Keratinocyte (primary cell): ENCODE measurements at regions not wholly inside any gene's neighbourhood (a gene's known extent, or its start where the extent isn't known, plus 50 kb on each side); places are given as distances from the start of the nearest gene placed in this dataset.

ENCODE experiments used
- DNase-seq: peaks from one replicate; pipeline ENCODE4 v3.0.0-alpha.2; 2011; ENCODE audit warnings: low read depth, missing footprints, low spot score
- FAIRE-seq: peaks from 2 replicates; lab custom pipeline; 2011; peaks lifted over from hg19 to GRCh38; lab: Jason Lieb, UNC
- H2AFZ ChIP-seq: 2 replicates; pipeline ENCODE4 v1.6.0; 2012; ENCODE audit warnings: low read length, control low read depth, inconsistent platforms; ENCODE audit not compliant: control insufficient read depth
- H3K27ac ChIP-seq: 2 replicates; pipeline ENCODE4 v1.5.1; 2011; ENCODE audit warnings: low read length; ENCODE audit not compliant: control insufficient read depth, insufficient read depth
- H3K27me3 ChIP-seq: 3 replicates; pipeline ENCODE4 v1.6.0; 2011; ENCODE audit warnings: low read length; ENCODE audit not compliant: control insufficient read depth, insufficient read depth; ENCODE audit errors: extremely low read depth
- H3K36me3 ChIP-seq, 2 experiments: 2 replicates in 1 of 2; 3 replicates in 1 of 2; pipeline ENCODE4 v1.5.1; 2011; ENCODE audit warnings: low read length in 2 of 2, mild to moderate bottlenecking in 1 of 2; ENCODE audit not compliant: control insufficient read depth in 2 of 2, insufficient read depth in 2 of 2; ENCODE audit errors: extremely low read depth in 1 of 2
- H3K4me1 ChIP-seq: 3 replicates; pipeline ENCODE4 v1.5.1; 2011; ENCODE audit warnings: low read length; ENCODE audit not compliant: control insufficient read depth, insufficient read depth; ENCODE audit errors: extremely low read depth
- H3K4me2 ChIP-seq: 3 replicates; pipeline ENCODE4 v1.6.0; 2011; ENCODE audit warnings: low read depth, low read length; ENCODE audit not compliant: control insufficient read depth, insufficient read depth; ENCODE audit errors: extremely low read depth
- H3K4me3 ChIP-seq, 3 experiments: fragments of 200-600 bp in 1 of 3; sonication (generic) in 1 of 3; 2 replicates in 2 of 3; 3 replicates in 1 of 3; pipeline ENCODE4 v1.5.1; 2011 to 2016; ENCODE audit warnings: low read length in 3 of 3, mild to moderate bottlenecking in 3 of 3, control low read depth in 2 of 3, inconsistent platforms in 1 of 3, low read depth in 1 of 3, mixed read lengths in 1 of 3, mixed run types in 1 of 3, moderate library complexity in 1 of 3; ENCODE audit not compliant: control insufficient read depth in 2 of 3, insufficient read depth in 2 of 3; ENCODE audit errors: extremely low read depth in 1 of 3
- H3K79me2 ChIP-seq: 2 replicates; pipeline ENCODE4 v1.6.0; 2012; ENCODE audit warnings: low read length; ENCODE audit not compliant: control insufficient read depth, insufficient read depth
- H3K9ac ChIP-seq: 3 replicates; pipeline ENCODE4 v1.6.0; 2011; ENCODE audit warnings: low read length; ENCODE audit not compliant: control insufficient read depth, insufficient read depth; ENCODE audit errors: extremely low read depth
- H3K9me1 ChIP-seq: 3 replicates; pipeline ENCODE4 v1.6.0; 2011; ENCODE audit warnings: low read length; ENCODE audit not compliant: control insufficient read depth, insufficient read depth; ENCODE audit errors: extremely low read depth
- H3K9me3 ChIP-seq: 2 replicates; pipeline ENCODE4 v1.5.1; 2012; ENCODE audit warnings: low read depth, low read length; ENCODE audit not compliant: control insufficient read depth
- H4K20me1 ChIP-seq: 3 replicates; pipeline ENCODE4 v1.6.0; 2011; ENCODE audit warnings: low read length; ENCODE audit not compliant: control insufficient read depth, insufficient read depth; ENCODE audit errors: extremely low read depth
- CTCF ChIP-seq, 3 experiments: IDR thresholded peaks in 1 of 3; conservative IDR thresholded peaks in 1 of 3; optimal IDR thresholded peaks in 1 of 3; 2 replicates in 2 of 3; 3 replicates in 1 of 3; pipeline versions ENCODE3 to v1.5.1; 2011; ENCODE audit warnings: low read length in 3 of 3, mild to moderate bottlenecking in 3 of 3, moderate library complexity in 2 of 3, control low read depth in 1 of 3, inconsistent platforms in 1 of 3; ENCODE audit not compliant: insufficient read depth in 2 of 3; ENCODE audit errors: extremely low read depth in 1 of 3
- EZH2 ChIP-seq: IDR thresholded peaks from one replicate; pipeline ENCODE4 v1.6.1; 2012; ENCODE audit warnings: inconsistent platforms, mild to moderate bottlenecking, low read length, moderate library complexity
- dilution Hi-C: fragments of 300-500 bp; cut with MboI; formaldehyde crosslinking; loops from one replicate; pipeline ENCODE4 v1.7.0; 2020; ENCODE audit warnings: low sequenced_read_pairs; ENCODE audit not compliant: extremely low pct_ligation_motif_present

GRCh38 chr11:123272565-123272964 lies 77.5 kb upstream of the CLMP start:
- Histone ChIP-seq H3K4me1 (peaks cover 9% of the 10 kb centered on the region), H4K20me1 (no peaks in the 10 kb centered on the region), H3K27ac (no peak overlapping the region), H3K79me2 (no peaks in the 10 kb centered on the region), H3K36me3 (no peaks in the 10 kb centered on the region), H3K4me2 (no peak overlapping the region), H3K9me1 (no peaks in the 10 kb centered on the region), H2AFZ (no peak overlapping the region), H3K9ac (no peak overlapping the region), H3K4me3 (no peak overlapping the region), H3K9me3 (no peaks in the 10 kb centered on the region), H3K27me3 (peaks cover under 1% of the 10 kb centered on the region)
- dilution Hi-C loops, result loop anchor here (25.0 kb wide), 1 partner anchor 160 kb away; no protein-coding TSS in a partner anchor
- TF ChIP-seq EZH2, result no peak
- no peak for TF ChIP-seq CTCF (optimal IDR thresholded peaks at IDR 0.05 in 1 of 3, IDR thresholded peaks at IDR 0.05 in 1 of 3, conservative IDR thresholded peaks at IDR 0.05 in 1 of 3; ENCODE audit: extremely low read depth in 1 of 3, insufficient read depth in 2 of 3, low read length in 3 of 3)
- DNase-seq, result peak; percentile 49
- peak; percentile 88 for FAIRE-seq

DNA sequence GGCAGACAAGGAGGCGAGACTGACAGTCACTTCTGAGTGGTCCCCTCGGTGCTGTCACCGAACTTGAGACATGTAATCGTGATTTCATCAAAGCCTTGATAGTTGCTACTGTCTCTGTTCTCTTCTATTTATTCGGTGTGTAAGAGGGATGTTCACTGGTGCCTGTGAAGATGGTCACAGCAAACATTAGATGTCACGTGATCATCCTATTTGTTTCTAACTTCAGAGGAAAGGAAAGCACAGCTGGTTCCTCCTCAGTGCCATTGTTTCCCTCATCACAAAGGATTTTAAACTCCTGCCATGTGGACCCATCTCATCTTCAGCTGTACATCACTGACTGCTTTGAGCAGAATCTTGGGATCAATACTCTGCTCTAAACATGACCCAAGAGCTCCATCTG lies 73.1 kb upstream of the CLMP start:
- no peaks in the 10 kb centered on the region for H3K9me1 ChIP-seq
- no peaks in the 10 kb centered on the region for H3K79me2 ChIP-seq
- peaks cover 6% of the 10 kb centered on the region for H3K4me1 ChIP-seq
- H3K36me3 ChIP-seq, result no peaks in the 10 kb centered on the region
- dilution Hi-C loops, result loop anchor here (25.0 kb wide), 1 partner anchor 156 kb away; no protein-coding TSS in a partner anchor
- no peak overlapping the region for H3K4me2 ChIP-seq
- no peak overlapping the region for H3K27ac ChIP-seq
- H2AFZ ChIP-seq, result no peak overlapping the region
- H3K27me3 ChIP-seq, result peaks cover 14% of the 10 kb centered on the region
- no peaks in the 10 kb centered on the region for H3K9me3 ChIP-seq
- H3K4me3 ChIP-seq, result no peak overlapping the region
- DNase-seq, result no peak
- H3K9ac ChIP-seq, result no peak overlapping the region
- H4K20me1 ChIP-seq, result no peaks in the 10 kb centered on the region
- no peak for FAIRE-seq
- TF ChIP-seq CTCF (optimal IDR thresholded peaks at IDR 0.05 in 1 of 3, IDR thresholded peaks at IDR 0.05 in 1 of 3, conservative IDR thresholded peaks at IDR 0.05 in 1 of 3; ENCODE audit: extremely low read depth in 1 of 3, insufficient read depth in 2 of 3, low read length in 3 of 3) (no peak), EZH2 (no peak)
